GM12874 (cell line): ENCODE measurements at regions not wholly inside any gene's neighbourhood (a gene's known extent, or its start where the extent isn't known, plus 50 kb on each side); places are given as distances from the start of the nearest gene placed in this dataset.

Source experiments
- CTCF ChIP-seq: IDR thresholded peaks from 2 replicates; pipeline ENCODE4 v1.5.1; 2011; ENCODE audit warnings: low read depth, mild to moderate bottlenecking, control low read depth, low read length, moderate library complexity; ENCODE audit not compliant: insufficient read depth

GRCh38 chr3:106588739-106589138 lies 719.9 kb upstream of the CBLB start:
- no peak for TF ChIP-seq CTCF

- TF ChIP-seq CTCF: no peak
Measured at GRCh38 chr3:106589311-106589942, 720.6 kb upstream of the CBLB start.

GRCh38 chr3:106590216-106590615 lies 721.4 kb upstream of the CBLB start:
- TF ChIP-seq CTCF: no peak

DNA sequence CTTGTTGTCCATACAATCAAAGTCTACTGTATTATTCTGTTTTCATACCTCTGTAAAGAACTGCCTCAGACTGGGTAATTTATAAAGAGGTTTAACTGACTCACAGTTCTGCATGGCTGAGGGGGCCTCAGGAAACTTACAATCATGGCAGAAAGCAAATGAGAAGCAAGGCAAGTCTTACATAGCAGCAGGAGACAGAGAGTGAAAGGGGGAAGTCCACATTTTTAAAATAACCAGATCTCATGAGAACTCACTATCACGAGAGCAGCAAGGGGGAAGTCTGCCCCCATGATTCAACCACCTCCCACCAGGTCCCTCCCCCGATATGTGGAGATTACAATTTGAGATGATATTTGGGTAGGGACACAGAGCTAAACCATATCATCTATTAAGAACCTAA lies 724.6 kb upstream of the CBLB start:
- no peak for TF ChIP-seq CTCF

DNA sequence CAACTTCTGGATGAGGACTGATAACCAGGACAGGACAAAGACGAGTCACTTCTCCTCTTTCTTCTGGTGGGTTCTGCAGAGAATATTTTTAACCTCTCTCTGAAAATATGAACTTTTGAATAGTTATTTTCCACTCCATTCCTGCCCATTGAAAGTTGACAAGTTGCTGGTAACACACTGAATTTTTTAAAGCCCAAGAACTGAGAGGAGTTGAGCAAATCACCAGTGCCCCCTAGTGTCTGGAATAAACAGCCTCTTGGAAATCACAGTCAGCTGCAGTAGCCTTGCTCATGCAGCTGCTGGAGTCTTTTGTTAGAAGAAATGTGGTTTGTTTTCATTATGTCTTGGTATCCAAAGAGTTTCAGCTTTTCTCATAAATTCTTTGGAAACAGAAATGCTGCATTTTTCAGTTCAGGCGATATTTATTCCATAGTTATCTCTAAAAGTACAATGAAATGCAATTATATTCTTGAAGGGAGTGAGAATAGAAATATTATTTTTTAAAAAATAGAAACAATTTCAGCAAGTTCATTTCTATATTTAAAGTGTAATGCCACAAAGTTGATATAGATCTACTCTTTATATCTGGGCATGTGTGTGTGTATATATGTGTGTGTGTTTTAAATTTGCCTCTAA lies 741.0 kb upstream of the CBLB start:
- peak; percentile 68 for TF ChIP-seq CTCF

DNA sequence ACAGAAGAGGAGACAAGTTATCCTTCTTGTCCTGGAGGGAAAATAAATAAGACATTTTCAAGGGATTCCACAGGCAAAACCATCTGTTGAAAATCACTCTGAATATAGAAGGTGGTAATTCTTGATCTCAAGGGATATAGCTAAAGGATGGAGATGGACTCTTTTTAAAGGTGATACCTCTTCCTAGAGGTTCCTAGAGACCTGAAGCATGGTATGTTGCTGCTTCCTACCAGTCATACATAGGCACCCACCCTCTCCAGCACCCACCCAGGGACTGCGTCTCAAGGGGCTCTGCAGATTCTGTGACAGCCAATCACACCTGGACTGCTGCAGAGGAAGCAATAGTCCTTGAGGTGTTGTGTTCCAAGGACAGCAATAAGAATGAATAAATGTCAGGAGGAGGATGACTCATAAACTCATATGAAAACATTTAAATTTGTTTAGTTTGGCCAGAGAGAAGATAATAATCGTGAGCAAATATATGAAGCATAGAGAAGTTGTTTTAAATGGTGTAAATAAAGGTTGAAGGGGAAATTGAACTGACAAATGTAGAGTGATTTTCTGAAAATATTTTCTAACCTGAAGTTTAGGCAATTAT lies 741.6 kb upstream of the CBLB start:
- TF ChIP-seq CTCF: no peak

GRCh38 chr3:106611116-106611515 lies 742.3 kb upstream of the CBLB start:
- TF ChIP-seq CTCF: no peak
